AG04449 (cell line): ENCODE measurements at regions not wholly inside any gene's neighbourhood (a gene's known extent, or its start where the extent isn't known, plus 50 kb on each side); places are given as distances from the start of the nearest gene placed in this dataset.

Experiments used
- CTCF ChIA-PET: fragments of 350-600 bp; formaldehyde crosslinking; extraction: SDS; loops from one replicate; lab custom pipeline; 2021; ENCODE audit warnings: antibody characterized with exemption; lab: Yijun Ruan, JAX
- POLR2A ChIA-PET: fragments of 400-600, 350-600 bp; formaldehyde crosslinking; extraction: SDS; loops from one replicate; lab custom pipeline; 2020; ENCODE audit warnings: antibody characterized with exemption, inconsistent platforms; lab: Yijun Ruan, JAX
- DNase-seq: peaks from one replicate; pipeline ENCODE4 v3.0.0-alpha.2; 2010; ENCODE audit warnings: low read depth, low spot score
- H3K4me3 ChIP-seq: 2 replicates; pipeline ENCODE4 v1.5.1; 2011; ENCODE audit warnings: low read depth, mild to moderate bottlenecking, control low read depth, low read length
- TF ChIP-seq, protein P1 (sequence below): IDR thresholded peaks from one replicate; pipeline ENCODE4 v1.5.1; 2011; ENCODE audit warnings: mild to moderate bottlenecking, moderate library complexity, low read length, control low read depth, inconsistent platforms; ENCODE audit not compliant: insufficient read depth; ENCODE audit errors: missing control alignments

- CTCF ChIA-PET: interaction anchor here (0.8 to 7.6 kb wide), 3 partner anchors 79 to 431 kb away, joined by 3 to 197 read pairs (median 67); partner anchors contain the start of gene CDKN2B
Observed at GRCh38 chr9:22241611-22242010, 205.0 kb upstream of the DMRTA1 start.

GRCh38 chr9:22244139-22245011, 202.2 kb upstream of the DMRTA1 start:
- TF ChIP-seq, protein P1, sequence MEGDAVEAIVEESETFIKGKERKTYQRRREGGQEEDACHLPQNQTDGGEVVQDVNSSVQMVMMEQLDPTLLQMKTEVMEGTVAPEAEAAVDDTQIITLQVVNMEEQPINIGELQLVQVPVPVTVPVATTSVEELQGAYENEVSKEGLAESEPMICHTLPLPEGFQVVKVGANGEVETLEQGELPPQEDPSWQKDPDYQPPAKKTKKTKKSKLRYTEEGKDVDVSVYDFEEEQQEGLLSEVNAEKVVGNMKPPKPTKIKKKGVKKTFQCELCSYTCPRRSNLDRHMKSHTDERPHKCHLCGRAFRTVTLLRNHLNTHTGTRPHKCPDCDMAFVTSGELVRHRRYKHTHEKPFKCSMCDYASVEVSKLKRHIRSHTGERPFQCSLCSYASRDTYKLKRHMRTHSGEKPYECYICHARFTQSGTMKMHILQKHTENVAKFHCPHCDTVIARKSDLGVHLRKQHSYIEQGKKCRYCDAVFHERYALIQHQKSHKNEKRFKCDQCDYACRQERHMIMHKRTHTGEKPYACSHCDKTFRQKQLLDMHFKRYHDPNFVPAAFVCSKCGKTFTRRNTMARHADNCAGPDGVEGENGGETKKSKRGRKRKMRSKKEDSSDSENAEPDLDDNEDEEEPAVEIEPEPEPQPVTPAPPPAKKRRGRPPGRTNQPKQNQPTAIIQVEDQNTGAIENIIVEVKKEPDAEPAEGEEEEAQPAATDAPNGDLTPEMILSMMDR: peak; percentile 57
- ChIA-PET POLR2A (interaction anchor here (1.4 kb wide), 1 partner anchor 236 kb away, joined by 4 read pairs; the partner anchor contains the start of gene CDKN2B), CTCF (interaction anchor here (0.6 to 7.6 kb wide), 57 partner anchors 9 to 915 kb away, joined by 3 to 197 read pairs (median 4); partner anchors contain the start of genes CDKN2A, CDKN2B and DMRTA1)
- no peak overlapping the region for H3K4me3 ChIP-seq
- DNase-seq: no peak

More at GRCh38 chr9:22241611-22242010, 205.0 kb upstream of the DMRTA1 start:
- no peak for DNase-seq
- TF ChIP-seq, protein P1: no peak
- POLR2A ChIA-PET: no interaction called here
- no peak overlapping the region for H3K4me3 ChIP-seq

DNA sequence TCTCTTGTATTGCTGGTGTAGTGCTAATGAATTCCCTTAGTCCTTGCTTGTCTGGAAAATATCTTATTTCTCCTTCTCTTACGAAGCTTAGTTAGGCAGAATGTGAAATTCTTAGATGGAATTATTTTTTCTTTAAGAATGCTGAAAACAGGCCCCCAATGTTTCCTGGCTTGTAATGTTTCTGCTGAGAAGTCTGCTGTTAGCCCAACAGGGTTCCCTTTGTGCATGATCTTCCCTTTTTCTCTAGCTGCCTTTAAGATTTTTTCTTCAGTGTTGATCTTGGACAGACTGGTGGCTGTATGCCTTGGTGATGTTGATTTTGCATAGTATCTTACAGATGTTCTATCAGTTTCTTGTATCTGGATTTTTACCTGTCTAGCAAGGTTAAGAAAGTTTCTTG, 191.3 kb upstream of the DMRTA1 start:
- CTCF ChIA-PET: interaction anchor here (0.6 to 2.0 kb wide), 5 partner anchors 9 to 247 kb away, joined by 3 to 5 read pairs (median 3); partner anchors contain the start of gene CDKN2B
- POLR2A ChIA-PET: no interaction called here
- TF ChIP-seq, protein P1: no peak

DNA sequence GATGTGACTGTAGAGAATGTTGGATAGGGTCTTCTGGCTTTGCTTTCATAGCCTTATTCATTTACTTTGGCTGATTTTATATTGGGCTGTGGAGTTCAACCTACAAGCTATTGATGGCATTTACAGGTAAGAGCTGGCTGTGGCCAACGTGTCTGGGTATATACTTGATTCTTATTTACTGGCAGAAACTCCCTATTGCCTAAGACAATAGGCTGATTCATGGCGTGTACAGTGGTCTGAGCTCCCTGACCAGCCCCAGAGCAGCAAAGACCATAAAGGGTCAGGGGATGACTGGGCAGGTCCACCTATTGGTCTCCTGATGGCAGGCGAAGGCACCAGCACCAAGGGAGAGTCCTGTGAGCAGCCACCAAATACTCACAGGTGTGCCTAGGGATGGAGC, 190.2 kb upstream of the DMRTA1 start:
- POLR2A ChIA-PET: interaction anchor here (0.7 kb wide), 1 partner anchor 454 kb away, joined by 3 read pairs; the partner anchor contains the start of gene MTAP
- CTCF ChIA-PET: interaction anchor here (1.4 to 2.0 kb wide), 3 partner anchors 10 to 12 kb away, joined by 3 to 5 read pairs (median 4); no protein-coding TSS in a partner anchor
- DNase-seq: no peak
- TF ChIP-seq, protein P1: no peak
- H3K4me3 ChIP-seq: no peak overlapping the region

More for the DNA sequence above, 191.3 kb upstream of the DMRTA1 start:
- no peak overlapping the region for H3K4me3 ChIP-seq
- DNase-seq: no peak

DNA sequence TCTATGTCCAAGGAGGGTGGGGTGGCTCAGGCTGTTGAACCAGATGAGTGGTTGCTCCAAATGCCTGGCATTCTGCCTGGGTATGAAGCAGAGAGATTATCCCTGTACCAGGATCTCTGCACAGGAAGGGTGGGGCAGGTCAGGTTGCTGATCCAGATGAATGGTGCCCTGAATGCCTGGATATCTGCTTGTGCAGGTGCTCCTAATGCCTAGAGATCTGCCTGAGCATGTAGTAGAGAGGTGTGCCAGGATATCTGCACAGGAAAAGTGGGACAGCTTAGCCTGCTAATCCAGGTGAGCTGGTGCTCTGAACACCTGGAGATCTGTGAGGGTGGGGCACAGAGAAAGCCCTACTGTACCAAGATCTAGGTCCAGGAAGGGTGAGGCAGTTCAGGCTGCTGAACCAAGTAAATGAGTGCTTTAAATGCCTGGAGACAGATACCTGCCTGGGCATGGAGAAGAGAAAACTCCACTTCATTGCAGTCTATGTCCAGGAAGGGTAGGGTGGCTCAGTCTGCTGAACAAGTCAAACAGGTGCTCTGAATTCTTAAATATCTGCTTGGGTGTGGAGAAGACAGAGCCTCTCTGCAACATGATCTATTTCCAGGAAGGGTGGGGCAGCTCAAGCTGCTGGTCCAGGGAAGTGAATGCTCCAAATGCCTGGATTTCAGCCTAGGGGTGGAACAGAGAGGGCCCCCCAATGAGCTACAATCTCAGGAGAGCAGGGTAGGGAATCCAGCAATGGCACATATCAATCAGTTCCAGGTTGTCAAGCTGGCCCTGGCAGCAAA, 189.4 kb upstream of the DMRTA1 start:
- TF ChIP-seq, protein P1: no peak
- CTCF ChIA-PET: interaction anchor here (1.4 to 2.0 kb wide), 2 partner anchors 11 to 13 kb away, joined by 3 to 5 read pairs; no protein-coding TSS in a partner anchor
- no peak overlapping the region for H3K4me3 ChIP-seq
- DNase-seq: no peak
- POLR2A ChIA-PET: no interaction called here
